Brain microvascular endothelial cell (primary cell): ENCODE measurements at regions not wholly inside any gene's neighbourhood (a gene's known extent, or its start where the extent isn't known, plus 50 kb on each side); places are given as distances from the start of the nearest gene placed in this dataset.

ENCODE experiments used
- DNase-seq: peaks from one replicate; pipeline ENCODE4 v3.0.0-alpha.2; 2020
- H3K27ac ChIP-seq: fragments of 250-450 bp; sonication (Bioruptor Pico); 2 replicates; pipeline ENCODE4 v1.5.1; 2020; ENCODE audit warnings: mild to moderate bottlenecking, moderate library complexity
- H3K27me3 ChIP-seq: fragments of 250-450 bp; sonication (Bioruptor Pico); replicated peaks from 2 replicates; pipeline ENCODE4 v1.5.1; 2020; ENCODE audit warnings: mild to moderate bottlenecking
- H3K36me3 ChIP-seq: fragments of 250-450 bp; sonication (Bioruptor Pico); replicated peaks from 2 replicates; pipeline ENCODE4 v1.5.1; 2020; ENCODE audit warnings: mild to moderate bottlenecking
- H3K4me3 ChIP-seq: 2 replicates; pipeline ENCODE4 v1.5.1; 2011; ENCODE audit warnings: low read depth, mild to moderate bottlenecking, control low read depth, low read length, moderate library complexity
- in situ Hi-C: cut with HindIII; loops from 2 replicates; pipeline ENCODE4 v1.10.0; 2017; ENCODE audit warnings: low sequenced_read_pairs, low pct_ligation_motif_present
- TF ChIP-seq, protein P1 (sequence below): IDR thresholded peaks from 2 replicates; pipeline ENCODE4 v1.5.1; 2011; ENCODE audit warnings: low read depth, mild to moderate bottlenecking, moderate library complexity, low read length, control low read depth, inconsistent platforms; ENCODE audit errors: missing control alignments

DNA sequence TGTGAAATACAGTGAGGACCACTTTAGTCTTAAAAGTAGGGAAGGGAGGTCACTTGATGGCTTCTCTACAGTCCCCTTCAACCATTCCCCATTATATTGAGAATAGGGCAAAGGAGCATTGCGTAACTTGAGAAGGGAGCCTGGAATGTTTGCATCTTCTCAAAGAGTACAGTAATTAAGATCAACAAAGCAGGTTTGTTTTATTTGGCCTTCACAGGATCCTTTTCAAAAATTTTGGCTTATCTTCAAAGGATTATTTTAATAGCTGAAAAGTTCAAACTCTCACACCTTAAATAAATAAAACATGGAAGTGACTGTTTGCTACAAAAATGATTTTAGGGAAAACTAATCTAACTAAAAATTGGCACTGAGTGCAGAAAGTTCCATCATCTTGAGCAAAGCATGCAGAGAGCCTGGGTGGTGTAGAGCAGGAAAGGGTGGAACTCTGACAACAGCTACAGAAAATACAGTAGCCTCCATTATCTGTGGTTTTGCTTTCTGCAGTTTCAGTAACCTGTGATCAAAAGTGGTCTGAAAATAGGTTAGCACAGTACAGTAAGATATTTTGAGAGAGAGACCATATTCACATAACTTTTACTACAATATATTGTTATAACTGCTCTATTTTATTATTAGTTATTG, 214.0 kb downstream of the MDFIC start:
- Histone ChIP-seq H3K36me3 (no peaks in the 10 kb centered on the region), H3K27me3 (no peaks in the 10 kb centered on the region), H3K27ac (no peak overlapping the region), H3K4me3 (no peak overlapping the region)
- TF ChIP-seq, protein P1, sequence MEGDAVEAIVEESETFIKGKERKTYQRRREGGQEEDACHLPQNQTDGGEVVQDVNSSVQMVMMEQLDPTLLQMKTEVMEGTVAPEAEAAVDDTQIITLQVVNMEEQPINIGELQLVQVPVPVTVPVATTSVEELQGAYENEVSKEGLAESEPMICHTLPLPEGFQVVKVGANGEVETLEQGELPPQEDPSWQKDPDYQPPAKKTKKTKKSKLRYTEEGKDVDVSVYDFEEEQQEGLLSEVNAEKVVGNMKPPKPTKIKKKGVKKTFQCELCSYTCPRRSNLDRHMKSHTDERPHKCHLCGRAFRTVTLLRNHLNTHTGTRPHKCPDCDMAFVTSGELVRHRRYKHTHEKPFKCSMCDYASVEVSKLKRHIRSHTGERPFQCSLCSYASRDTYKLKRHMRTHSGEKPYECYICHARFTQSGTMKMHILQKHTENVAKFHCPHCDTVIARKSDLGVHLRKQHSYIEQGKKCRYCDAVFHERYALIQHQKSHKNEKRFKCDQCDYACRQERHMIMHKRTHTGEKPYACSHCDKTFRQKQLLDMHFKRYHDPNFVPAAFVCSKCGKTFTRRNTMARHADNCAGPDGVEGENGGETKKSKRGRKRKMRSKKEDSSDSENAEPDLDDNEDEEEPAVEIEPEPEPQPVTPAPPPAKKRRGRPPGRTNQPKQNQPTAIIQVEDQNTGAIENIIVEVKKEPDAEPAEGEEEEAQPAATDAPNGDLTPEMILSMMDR: no peak
- in situ Hi-C loops: no loop called here
- no peak for DNase-seq

DNA sequence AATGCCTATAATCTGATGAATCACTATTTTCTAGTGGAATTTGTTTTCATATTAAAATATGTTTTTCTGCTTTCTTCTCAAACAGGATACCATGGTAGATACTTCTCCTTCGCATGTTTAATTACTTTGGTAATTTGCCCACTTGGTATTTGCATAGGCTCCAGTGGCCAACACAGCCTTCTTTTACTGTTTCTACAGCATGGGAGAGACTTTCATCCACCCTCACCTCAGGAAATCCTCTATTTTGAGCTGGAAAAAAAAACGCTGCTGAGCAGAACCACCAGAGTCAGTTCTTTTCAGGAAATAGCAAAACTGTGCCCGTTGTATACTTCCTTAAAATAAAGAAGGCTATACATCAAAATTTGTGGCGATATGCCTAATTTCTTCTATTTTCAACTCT, 213.3 kb downstream of the MDFIC start:
- Histone ChIP-seq H3K27me3 (no peaks in the 10 kb centered on the region), H3K36me3 (no peaks in the 10 kb centered on the region), H3K4me3 (no peak overlapping the region), H3K27ac (no peak overlapping the region)
- DNase-seq: no peak
- in situ Hi-C loops: no loop called here
- TF ChIP-seq, protein P1: no peak

DNA sequence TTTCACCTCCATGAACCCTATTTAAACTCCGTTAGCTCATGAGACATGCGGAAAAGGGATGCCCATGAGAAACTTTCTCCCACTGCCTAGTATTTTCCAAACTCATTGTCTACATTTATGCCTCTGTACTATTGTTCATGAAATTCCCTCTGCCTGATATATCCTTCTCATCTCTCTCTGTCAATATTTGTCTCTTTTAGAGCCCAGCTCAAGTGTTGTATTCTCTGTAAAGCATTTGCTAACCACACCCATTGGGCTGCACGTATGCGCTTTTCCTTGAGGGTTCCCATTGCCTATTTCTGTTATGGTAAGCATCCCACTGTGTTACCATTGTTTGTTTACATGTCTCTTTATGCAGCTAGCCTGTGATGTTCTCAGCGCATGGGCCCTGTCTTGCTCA, 211.4 kb downstream of the MDFIC start:
- Histone ChIP-seq H3K27me3 (no peaks in the 10 kb centered on the region), H3K4me3 (no peak overlapping the region), H3K27ac (no peak overlapping the region), H3K36me3 (no peaks in the 10 kb centered on the region)
- TF ChIP-seq, protein P1: no peak
- in situ Hi-C loops: no loop called here
- no peak for DNase-seq

DNA sequence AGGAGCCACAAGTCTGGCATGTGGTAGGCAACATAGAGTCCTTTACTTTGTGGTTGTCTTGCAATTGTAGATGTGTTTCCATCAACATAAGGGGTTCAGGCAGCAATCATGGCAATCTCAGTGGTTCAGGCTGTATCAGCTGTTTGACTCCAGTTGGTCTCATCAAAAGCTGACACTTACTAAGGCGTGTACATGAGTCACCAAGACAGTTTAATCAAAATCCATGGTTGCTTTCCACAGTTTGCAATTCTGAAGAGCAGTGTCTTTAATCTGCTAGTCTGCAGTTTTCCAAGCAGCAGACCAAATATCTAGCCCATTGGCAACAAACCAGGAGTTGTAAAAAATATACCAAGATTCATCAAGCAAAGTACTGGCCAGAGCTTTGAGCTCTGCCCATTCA, 210.2 kb downstream of the MDFIC start:
- no peak for DNase-seq
- TF ChIP-seq, protein P1: no peak
- no peak overlapping the region for H3K4me3 ChIP-seq
- H3K27ac ChIP-seq: no peak overlapping the region
- in situ Hi-C loops: no loop called here
- H3K27me3 ChIP-seq: no peaks in the 10 kb centered on the region
- H3K36me3 ChIP-seq: no peaks in the 10 kb centered on the region

DNA sequence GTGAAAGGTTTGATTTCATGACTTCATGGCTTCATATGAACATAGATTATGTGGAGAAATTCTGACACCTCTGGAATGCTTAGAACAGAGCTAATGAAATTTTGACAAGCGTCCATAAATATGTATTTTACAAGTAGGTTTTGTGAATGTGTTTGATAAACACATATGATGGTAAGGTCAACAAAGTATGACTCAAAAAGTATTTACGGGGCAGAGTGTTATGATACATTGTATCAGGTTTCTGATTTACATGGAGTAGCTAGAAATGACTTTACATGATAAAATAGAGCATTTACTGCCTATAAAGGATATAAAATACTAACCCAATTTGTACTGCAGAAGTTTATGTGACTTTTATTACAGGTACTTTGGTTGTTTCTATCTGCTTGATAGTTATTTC, 206.3 kb downstream of the MDFIC start:
- TF ChIP-seq, protein P1: no peak
- DNase-seq: no peak
- in situ Hi-C loops: no loop called here
- Histone ChIP-seq H3K36me3 (no peaks in the 10 kb centered on the region), H3K27ac (no peak overlapping the region), H3K4me3 (no peak overlapping the region), H3K27me3 (no peaks in the 10 kb centered on the region)

DNA sequence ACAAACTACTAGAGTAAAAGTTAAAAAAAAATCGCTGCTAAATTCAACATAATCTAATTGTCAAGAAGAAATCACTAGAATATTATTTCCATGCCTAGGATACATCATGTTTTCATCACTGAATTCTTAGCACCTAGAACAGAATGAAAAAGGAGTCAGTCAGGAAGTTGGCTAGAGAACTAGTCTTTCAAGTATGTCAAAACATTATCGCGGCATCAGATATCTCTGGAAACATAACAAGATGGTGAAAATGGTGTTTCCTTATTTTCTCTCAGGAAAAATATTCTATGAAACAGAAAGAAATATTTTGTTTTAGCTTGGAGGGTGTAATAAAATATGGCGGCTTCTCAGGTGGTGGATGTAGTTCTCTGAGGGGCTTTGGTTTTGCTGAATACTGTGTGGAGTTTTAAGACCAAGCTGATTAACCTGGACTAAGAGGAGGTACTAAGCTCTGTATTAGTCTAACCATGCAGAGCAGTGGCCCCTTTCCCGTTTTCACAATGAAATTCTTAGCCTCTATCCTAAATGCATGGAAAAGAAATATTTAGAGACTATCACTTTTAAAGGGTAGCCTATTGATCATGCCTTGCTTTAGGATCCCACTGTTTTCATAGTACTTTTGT, 205.6 kb downstream of the MDFIC start:
- TF ChIP-seq, protein P1: no peak
- H3K36me3 ChIP-seq: no peaks in the 10 kb centered on the region
- no peaks in the 10 kb centered on the region for H3K27me3 ChIP-seq
- no peak for DNase-seq
- in situ Hi-C loops: no loop called here
- no peak overlapping the region for H3K27ac ChIP-seq
- no peak overlapping the region for H3K4me3 ChIP-seq
